ENCODE measurements at regions not wholly inside any gene's neighbourhood (a gene's known extent, or its start where the extent isn't known, plus 50 kb on each side); places are given as distances from the start of the nearest gene placed in this dataset.

GRCh38 chr13:50715402-50716146, 127.9 kb downstream of the DLEU7 start:
- H3K4me3 ChIP-seq (ENCODE audit: low read depth, low read length) = no peak overlapping the region
- TF ChIP-seq CTCF (IDR thresholded peaks at IDR 0.05; ENCODE audit: low read depth, low read length, missing control alignments) = no peak
- in situ Hi-C loops (cut with HindIII; ENCODE audit: low sequenced_read_pairs) = no loop called here
- DNase-seq (ENCODE audit: low read depth) = no peak

GRCh38 chr13:50720861-50721671, 122.4 kb downstream of the DLEU7 start:
- H3K4me3 ChIP-seq (ENCODE audit: low read depth, low read length) = no peak overlapping the region
- no peak for DNase-seq (ENCODE audit: low read depth)
- no peak for TF ChIP-seq CTCF (IDR thresholded peaks at IDR 0.05; ENCODE audit: low read depth, low read length, missing control alignments)
- in situ Hi-C loops (cut with HindIII; ENCODE audit: low sequenced_read_pairs) = no loop called here

- no peak overlapping the region for H3K4me3 ChIP-seq (ENCODE audit: low read depth, low read length)
- TF ChIP-seq CTCF (IDR thresholded peaks at IDR 0.05; ENCODE audit: low read depth, low read length, missing control alignments) = no peak
- DNase-seq (ENCODE audit: low read depth) = no peak
- in situ Hi-C loops (cut with HindIII; ENCODE audit: low sequenced_read_pairs) = no loop called here
Observed at GRCh38 chr13:50721672-50721992, 121.9 kb downstream of the DLEU7 start.

GRCh38 chr13:50722440-50723125, 120.9 kb downstream of the DLEU7 start:
- in situ Hi-C loops (cut with HindIII; ENCODE audit: low sequenced_read_pairs) = no loop called here
- no peak for TF ChIP-seq CTCF (IDR thresholded peaks at IDR 0.05; ENCODE audit: low read depth, low read length, missing control alignments)
- H3K4me3 ChIP-seq (ENCODE audit: low read depth, low read length) = no peak overlapping the region
- DNase-seq (ENCODE audit: low read depth) = no peak

- in situ Hi-C loops (cut with HindIII; ENCODE audit: low sequenced_read_pairs) = no loop called here
- TF ChIP-seq CTCF (IDR thresholded peaks at IDR 0.05; ENCODE audit: low read depth, low read length, missing control alignments) = no peak
- no peak for DNase-seq (ENCODE audit: low read depth)
- no peak overlapping the region for H3K4me3 ChIP-seq (ENCODE audit: low read depth, low read length)
Observed at GRCh38 chr13:50724438-50724837, 119.1 kb downstream of the DLEU7 start.

- no peak for TF ChIP-seq CTCF (IDR thresholded peaks at IDR 0.05; ENCODE audit: low read depth, low read length, missing control alignments)
- no peak overlapping the region for H3K4me3 ChIP-seq (ENCODE audit: low read depth, low read length)
- in situ Hi-C loops (cut with HindIII; ENCODE audit: low sequenced_read_pairs) = no loop called here
- no peak for DNase-seq (ENCODE audit: low read depth)
Observed at GRCh38 chr13:50724913-50725312, 118.6 kb downstream of the DLEU7 start.

Data from astrocyte of the cerebellum (primary cell).